HG02759 (cell line): ENCODE measurements at regions not wholly inside any gene's neighbourhood (a gene's known extent, or its start where the extent isn't known, plus 50 kb on each side); places are given as distances from the start of the nearest gene placed in this dataset.

Source experiments
- ATAC-seq: cut with Tn5 transposase; IDR thresholded peaks from one replicate; pipeline ENCODE4 v1.9.1; 2021; ENCODE audit warnings: mild to moderate bottlenecking, moderate library complexity; ENCODE audit not compliant: unreplicated experiment

DNA sequence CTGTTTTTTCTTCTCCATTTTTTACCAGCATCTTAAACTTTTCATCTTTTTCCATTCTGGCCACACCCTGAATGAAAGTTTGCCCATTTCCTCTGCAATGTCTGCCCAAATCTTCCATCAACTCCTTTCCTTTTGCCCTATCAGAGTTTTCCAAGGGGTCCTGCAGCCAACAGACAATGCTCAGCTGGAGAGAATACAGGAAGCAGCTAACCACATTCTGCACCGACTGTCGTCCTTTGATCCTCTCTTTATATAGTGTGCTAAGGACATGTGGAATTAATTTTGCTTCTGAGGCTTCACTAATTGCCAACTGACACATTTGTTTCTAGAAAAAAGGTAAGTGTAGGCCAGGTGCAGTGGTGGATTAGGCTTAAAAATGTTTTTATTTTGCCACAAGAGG, 50.5 kb upstream of the DLX2 start:
- no peak for ATAC-seq

- no peak for ATAC-seq
Observed at GRCh38 chr2:172153757-172154156, 51.1 kb upstream of the DLX2 start.

- no peak for ATAC-seq
Observed at GRCh38 chr2:172155752-172156151, 53.1 kb upstream of the DLX2 start.

GRCh38 chr2:172160839-172161238, 58.1 kb upstream of the DLX2 start:
- no peak for ATAC-seq

GRCh38 chr2:172162225-172162733, 59.6 kb upstream of the DLX2 start:
- no peak for ATAC-seq

DNA sequence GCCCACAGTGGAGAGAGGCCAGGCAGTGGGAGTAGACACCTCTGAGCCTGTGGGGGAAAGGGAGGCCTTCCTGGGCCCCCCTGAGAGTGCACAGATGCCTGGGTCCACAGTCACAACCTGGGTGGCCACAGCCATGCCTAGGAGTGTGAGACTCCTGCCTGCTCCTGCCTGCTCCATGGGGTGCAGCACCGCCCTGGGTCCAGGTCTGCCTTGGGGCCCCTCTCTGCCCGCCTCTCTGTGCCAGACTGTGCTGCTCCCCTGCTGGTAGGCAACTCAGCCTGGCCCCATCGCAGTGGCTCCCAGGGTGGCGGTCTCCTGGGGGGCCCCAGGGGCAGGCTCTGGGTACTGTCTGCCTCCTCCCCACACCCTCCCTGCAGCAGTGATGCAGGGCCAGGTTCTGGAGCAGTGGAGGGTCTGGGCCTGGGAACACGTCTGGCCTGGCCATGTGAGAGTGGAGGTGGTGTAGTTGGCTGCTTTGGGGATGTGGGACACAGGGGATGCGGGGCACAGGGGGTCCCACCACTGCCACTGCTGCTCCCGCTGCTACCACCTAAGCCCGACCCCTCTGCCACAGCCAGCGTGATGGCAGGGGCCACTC, 60.1 kb upstream of the DLX2 start:
- no peak for ATAC-seq

DNA sequence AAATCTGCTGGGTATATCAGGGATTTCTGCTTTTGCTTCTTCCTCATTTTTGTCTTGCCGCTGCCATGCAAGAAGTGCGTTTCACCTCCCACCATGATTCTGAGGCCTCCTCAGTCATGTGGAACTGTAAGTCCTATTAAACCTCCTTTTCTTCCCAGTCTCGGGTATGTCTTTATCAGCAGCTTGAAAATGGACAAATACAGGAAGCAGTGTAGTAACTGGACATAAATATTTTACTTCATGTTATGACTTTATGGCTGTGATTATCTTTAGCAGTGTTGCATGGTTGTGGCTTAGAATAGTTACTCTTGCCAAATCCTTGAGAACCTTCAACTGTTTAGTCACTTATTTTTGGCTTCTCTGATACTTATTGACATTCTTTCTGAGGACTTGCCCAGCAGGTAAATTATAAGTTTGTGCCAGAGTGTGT, 66.2 kb upstream of the DLX2 start:
- no peak for ATAC-seq

DNA sequence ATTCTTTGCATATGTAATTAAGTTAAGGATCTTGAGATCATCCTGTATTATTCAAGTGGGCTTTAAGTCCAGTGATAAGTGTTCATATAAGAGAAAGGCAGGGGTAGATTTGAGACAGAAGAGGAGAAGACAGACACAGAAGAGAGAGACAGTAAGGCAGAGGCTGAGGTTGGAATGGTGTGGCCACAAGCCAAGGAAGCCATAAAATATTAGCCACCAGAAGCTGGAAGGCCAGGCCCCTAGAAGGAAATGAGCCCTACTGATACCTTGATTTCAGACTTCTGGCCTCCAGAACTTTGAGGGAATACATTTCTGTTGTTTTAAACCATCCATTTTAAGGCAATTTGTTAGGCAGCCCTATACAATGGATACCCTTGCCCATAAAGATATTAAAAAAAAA, 66.9 kb upstream of the DLX2 start:
- no peak for ATAC-seq

- peak; percentile 40 for ATAC-seq
Observed at GRCh38 chr2:172172513-172173173, 69.9 kb upstream of the DLX2 start.

DNA sequence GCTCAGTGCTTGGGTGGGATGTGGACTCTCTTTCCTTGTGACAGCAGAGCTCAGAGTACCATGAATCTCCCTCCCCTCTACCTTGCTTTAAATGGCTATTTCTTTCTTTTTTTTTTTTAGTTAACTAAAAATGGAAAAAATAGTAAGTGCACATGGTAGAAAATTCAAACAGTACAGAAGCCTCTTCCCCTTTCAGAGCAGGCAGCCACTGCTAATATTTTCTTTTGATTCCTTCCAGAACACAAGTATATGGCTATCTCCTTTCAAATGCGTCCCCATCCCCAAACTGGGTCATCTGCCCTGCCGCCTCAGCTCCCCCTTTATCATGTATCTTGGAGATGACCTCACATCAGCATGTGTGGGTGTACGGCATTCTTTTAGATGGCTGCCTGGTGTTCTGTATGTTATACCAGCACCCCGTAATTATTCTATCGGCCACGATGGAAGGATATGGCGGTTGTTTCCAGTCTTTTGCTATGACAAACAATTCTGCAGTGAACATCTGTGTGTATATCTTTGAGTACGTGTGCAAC, 70.5 kb upstream of the DLX2 start:
- ATAC-seq, result no peak

DNA sequence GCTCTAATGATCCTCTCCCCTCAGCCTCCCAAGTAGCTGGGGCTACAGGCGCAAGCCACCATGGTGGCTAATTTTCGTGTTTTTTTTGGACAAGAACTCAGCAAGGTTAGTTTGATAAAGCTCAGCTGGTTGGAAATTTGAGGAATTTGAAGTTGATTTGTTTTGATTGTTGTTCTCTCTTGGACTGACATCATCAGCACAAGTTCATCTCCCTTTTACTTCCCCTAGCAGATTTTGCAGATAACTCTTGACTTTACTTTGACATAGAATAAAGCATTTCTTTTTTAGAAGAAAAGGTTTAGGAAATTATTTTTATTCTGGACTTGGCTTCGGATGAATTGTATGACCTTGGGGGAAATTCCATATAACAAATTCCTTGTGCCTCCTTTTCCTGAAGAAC, 74.9 kb upstream of the DLX2 start:
- ATAC-seq, result no peak

DNA sequence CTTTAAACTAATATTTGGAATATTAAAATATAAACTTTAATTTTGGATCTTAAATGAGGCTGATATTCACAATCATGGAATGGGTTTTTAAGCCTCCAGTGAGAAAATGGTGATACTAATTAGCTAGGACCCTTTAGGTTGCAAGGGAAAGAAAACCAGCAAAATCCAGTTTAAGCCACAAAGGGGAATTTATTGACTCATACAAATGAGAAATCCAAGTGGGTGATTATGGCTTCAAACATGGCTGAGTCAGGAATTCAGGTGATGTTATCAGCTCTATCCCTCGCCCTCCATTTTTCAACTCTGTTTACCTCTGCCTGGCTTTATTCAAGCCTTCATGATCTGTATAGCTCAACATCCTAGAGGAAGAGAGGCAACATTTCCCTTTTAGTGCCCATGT, 75.3 kb upstream of the DLX2 start:
- ATAC-seq, result no peak

- ATAC-seq, result no peak
Observed at GRCh38 chr2:172179045-172179701, 76.5 kb upstream of the DLX2 start.

DNA sequence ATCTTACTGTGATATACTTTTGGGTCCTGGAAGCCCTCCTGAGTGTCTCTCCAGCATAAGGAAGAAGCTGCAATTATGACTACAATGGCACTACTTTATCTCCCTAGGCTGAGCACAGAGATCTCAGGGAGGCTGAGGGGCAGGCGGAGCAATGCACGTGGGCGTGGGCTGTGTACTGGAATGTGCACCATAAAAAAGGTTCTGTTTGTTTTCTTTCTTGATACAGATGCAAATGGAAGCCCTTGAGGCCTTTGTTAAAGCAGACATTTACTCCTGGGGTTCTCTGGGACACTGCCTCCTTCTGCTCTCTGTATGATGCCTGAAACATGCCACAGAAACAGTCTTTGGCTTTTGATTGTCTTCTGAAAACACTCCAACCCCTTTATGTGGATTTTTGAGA, 79.1 kb upstream of the DLX2 start:
- no peak for ATAC-seq

- no peak for ATAC-seq
Observed at GRCh38 chr2:172182624-172183023, 79.9 kb upstream of the DLX2 start.

DNA sequence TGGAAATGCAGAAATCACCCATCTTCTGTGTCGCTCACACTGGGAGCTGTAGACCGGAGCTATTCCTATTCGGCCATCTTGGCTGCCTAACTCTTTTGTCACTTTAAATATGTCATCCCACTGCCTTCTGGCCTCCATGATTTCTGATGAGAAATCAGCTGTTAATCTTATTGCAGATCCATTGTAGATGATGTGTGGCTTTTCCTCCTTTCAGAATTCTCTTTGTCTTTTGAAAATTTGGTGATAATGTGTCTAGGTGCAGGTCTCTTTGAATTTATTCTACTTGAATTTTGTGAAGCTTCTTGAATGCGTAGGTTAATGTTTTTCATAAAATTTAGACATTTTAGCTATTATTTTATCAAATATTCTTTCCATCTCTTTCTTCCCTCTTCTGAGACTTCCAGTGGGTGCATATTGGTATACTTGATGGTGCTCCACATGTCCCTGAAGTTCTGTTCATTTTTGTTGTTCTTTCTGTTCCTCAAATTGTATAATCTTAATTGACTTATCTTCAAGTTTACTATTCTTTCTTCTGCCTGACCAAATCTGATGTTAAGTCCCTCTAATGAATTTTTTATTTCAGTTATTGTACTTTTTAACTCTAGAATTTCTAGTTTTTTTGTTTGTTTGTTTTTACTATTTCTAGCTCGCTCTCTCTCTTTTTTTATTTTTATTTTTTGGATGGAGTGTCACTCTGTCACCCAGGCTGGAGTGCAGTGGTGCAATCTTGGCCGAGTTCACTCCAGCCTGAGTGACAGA, 90.8 kb upstream of the DLX2 start:
- no peak for ATAC-seq

DNA sequence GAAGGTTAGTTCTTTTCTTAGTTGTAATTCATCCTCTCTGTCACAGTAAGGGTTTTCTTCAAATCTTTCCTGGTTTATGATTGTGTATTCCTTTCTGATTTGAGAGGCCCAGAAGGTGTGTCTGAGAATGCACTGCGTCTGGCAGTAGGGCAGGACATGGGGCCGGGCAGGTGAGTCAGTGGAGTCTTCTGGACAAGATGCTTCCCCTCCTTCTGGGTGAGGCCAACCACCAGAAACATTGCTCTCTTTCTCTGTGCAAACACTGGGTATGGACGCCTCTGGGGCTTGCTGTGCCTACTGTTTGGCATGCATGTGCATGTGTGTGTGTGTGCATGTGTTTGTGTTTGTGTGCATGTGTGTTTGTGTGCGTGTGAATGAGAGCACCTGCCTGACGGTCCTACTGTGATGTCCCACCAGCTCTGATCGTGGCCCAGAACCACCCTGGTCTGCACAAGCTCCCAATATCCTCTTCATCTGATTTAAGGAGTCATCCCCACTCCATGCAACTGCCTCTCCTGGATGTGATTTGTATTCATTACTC, 93.2 kb upstream of the DLX2 start:
- ATAC-seq, result no peak

GRCh38 chr2:172196768-172197431, 94.2 kb upstream of the DLX2 start:
- no peak for ATAC-seq

DNA sequence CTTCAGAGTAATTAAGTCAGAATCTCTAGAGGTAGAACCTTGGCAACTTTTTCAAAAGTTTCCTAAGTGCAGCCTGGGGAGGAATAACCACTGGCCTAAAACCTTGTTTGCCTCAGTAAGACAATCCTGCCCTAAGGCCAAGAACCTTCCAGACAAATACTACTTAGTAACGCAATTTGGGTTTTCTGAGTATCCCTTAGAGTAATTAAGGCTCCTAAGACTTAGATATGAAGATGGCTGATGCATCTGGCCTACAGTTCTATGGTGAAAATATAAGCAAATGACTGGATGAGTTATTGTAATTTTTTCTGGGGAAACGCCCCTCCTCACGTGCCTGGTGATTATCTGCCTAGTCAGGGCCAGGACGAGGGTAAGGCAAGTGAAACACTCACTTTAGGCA, 95.7 kb upstream of the DLX2 start:
- ATAC-seq, result no peak

GRCh38 chr2:172198908-172199307, 96.2 kb upstream of the DLX2 start:
- ATAC-seq, result no peak
